DND-41 (cell line): ENCODE measurements at regions not wholly inside any gene's neighbourhood (a gene's known extent, or its start where the extent isn't known, plus 50 kb on each side); places are given as distances from the start of the nearest gene placed in this dataset.

ENCODE experiments used
- EZH2 ChIP-seq: IDR thresholded peaks from 3 replicates; pipeline ENCODE4 v1.6.1; 2012; ENCODE audit warnings: borderline replicate concordance, low read depth, mild to moderate bottlenecking, moderate library complexity, low read length, inconsistent platforms; ENCODE audit not compliant: severe bottlenecking
- TF ChIP-seq, protein P1 (sequence below): IDR thresholded peaks from 2 replicates; pipeline ENCODE4 v1.5.1; 2012; ENCODE audit warnings: borderline replicate concordance, low read length, moderate library complexity, mild to moderate bottlenecking; ENCODE audit not compliant: poor library complexity, severe bottlenecking; ENCODE audit errors: extremely low read depth

DNA sequence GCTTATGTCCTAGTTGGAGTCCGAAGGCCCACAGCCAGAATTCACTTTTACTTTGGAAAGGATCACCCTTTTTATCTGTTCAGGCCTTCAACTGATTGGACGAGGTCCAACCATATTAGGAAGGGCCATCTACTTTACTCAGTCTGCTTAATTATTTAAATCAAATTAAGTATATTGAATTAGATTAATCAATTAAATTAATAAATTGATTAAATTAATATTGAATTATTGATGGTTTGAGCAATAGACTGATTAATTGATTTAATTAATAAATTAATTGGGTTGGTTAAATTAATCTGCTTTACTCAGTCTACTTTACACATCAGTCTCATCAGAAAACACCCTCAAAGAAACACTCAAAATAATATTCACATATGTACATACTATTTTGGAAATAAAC, 816.9 kb upstream of the POT1 start:
- TF ChIP-seq, protein P1, sequence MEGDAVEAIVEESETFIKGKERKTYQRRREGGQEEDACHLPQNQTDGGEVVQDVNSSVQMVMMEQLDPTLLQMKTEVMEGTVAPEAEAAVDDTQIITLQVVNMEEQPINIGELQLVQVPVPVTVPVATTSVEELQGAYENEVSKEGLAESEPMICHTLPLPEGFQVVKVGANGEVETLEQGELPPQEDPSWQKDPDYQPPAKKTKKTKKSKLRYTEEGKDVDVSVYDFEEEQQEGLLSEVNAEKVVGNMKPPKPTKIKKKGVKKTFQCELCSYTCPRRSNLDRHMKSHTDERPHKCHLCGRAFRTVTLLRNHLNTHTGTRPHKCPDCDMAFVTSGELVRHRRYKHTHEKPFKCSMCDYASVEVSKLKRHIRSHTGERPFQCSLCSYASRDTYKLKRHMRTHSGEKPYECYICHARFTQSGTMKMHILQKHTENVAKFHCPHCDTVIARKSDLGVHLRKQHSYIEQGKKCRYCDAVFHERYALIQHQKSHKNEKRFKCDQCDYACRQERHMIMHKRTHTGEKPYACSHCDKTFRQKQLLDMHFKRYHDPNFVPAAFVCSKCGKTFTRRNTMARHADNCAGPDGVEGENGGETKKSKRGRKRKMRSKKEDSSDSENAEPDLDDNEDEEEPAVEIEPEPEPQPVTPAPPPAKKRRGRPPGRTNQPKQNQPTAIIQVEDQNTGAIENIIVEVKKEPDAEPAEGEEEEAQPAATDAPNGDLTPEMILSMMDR, result no peak
- TF ChIP-seq EZH2, result no peak
